ENCODE measurements at regions not wholly inside any gene's neighbourhood (a gene's known extent, or its start where the extent isn't known, plus 50 kb on each side); places are given as distances from the start of the nearest gene placed in this dataset.
"Not testable (repeated sequence)": the region's sequence is repeated elsewhere in the genome, so short reads cannot be mapped to it uniquely, and the experiment has no call there.

- H3K4me1 Mint-ChIP-seq, result no peaks in the 10 kb centered on the region
- H3K36me3 Mint-ChIP-seq, result no peaks in the 10 kb centered on the region
- DNase-seq (no peak), ATAC-seq (replicated peaks in 1 of 4) (no peak)
- ChIA-PET CTCF (no interaction called here), POLR2A (no interaction called here)
- no peaks in the 10 kb centered on the region for H3K9me3 ChIP-seq
- no peaks in the 10 kb centered on the region for H3K36me3 ChIP-seq (ENCODE audit: control insufficient read depth in 2 of 2, extremely low read depth in 1 of 2, insufficient read depth in 1 of 2, low read length in 1 of 2)
- no peaks in the 10 kb centered on the region for H3K27me3 ChIP-seq (replicated peaks in 1 of 2; ENCODE audit: control insufficient read depth in 2 of 2, extremely low read depth in 1 of 2, insufficient read depth in 2 of 2, low read length in 1 of 2)
- no peaks in the 10 kb centered on the region for H3K4me1 ChIP-seq (ENCODE audit: control insufficient read depth in 1 of 2, extremely low read depth in 1 of 2, insufficient read depth in 2 of 2, low read length in 2 of 2)
- WGBS (ENCODE audit: insufficient coverage), result 96% methylated on average over 9 of the region's 11 CpGs
- H3K27ac ChIP-seq (ENCODE audit: low read length), result no peak overlapping the region
- no peak overlapping the region for H3K27ac Mint-ChIP-seq
- H3K4me3 Mint-ChIP-seq, result no peak overlapping the region
- H3K9me3 Mint-ChIP-seq, result no peaks in the 10 kb centered on the region
- no peak overlapping the region for H3K4me3 ChIP-seq (ENCODE audit: control insufficient read depth in 1 of 2, extremely low read depth in 1 of 2, low read length in 1 of 2)
- no peaks in the 10 kb centered on the region for H3K27me3 Mint-ChIP-seq
These were observed 152.4 kb downstream of the ACTR3B start for GRCh38 chr7:152911922-152912321.

- Mint-ChIP-seq H3K27ac (no peak overlapping the region), H3K4me1 (no peaks in the 10 kb centered on the region), H3K9me3 (no peaks in the 10 kb centered on the region), H3K36me3 (no peaks in the 10 kb centered on the region), H3K4me3 (no peak overlapping the region), H3K27me3 (no peaks in the 10 kb centered on the region)
- Histone ChIP-seq H3K9me3 (no peaks in the 10 kb centered on the region), H3K4me1 (ENCODE audit: control insufficient read depth in 1 of 2, extremely low read depth in 1 of 2, insufficient read depth in 2 of 2, low read length in 2 of 2) (no peaks in the 10 kb centered on the region), H3K4me3 (ENCODE audit: control insufficient read depth in 1 of 2, extremely low read depth in 1 of 2, low read length in 1 of 2) (no peak overlapping the region), H3K36me3 (ENCODE audit: control insufficient read depth in 2 of 2, extremely low read depth in 1 of 2, insufficient read depth in 1 of 2, low read length in 1 of 2) (no peaks in the 10 kb centered on the region), H3K27me3 (replicated peaks in 1 of 2; ENCODE audit: control insufficient read depth in 2 of 2, extremely low read depth in 1 of 2, insufficient read depth in 2 of 2, low read length in 1 of 2) (no peaks in the 10 kb centered on the region), H3K27ac (ENCODE audit: low read length) (no peak overlapping the region)
- ATAC-seq (replicated peaks in 1 of 4) (no peak), DNase-seq (no peak)
- WGBS (ENCODE audit: insufficient coverage), result 97% methylated on average over 5 of the region's 5 CpGs
- ChIA-PET CTCF (no interaction called here), POLR2A (no interaction called here)
These were observed 153.0 kb downstream of the ACTR3B start for GRCh38 chr7:152912511-152912910.

GRCh38 chr7:152913492-152913891 is 153.9 kb downstream of the ACTR3B start:
- Histone ChIP-seq H3K4me1 (ENCODE audit: control insufficient read depth in 1 of 2, extremely low read depth in 1 of 2, insufficient read depth in 2 of 2, low read length in 2 of 2) (no peaks in the 10 kb centered on the region), H3K27me3 (replicated peaks in 1 of 2; ENCODE audit: control insufficient read depth in 2 of 2, extremely low read depth in 1 of 2, insufficient read depth in 2 of 2, low read length in 1 of 2) (peaks cover 0 to 1% of the 10 kb centered on the region in 2 experiments), H3K36me3 (ENCODE audit: control insufficient read depth in 2 of 2, extremely low read depth in 1 of 2, insufficient read depth in 1 of 2, low read length in 1 of 2) (no peaks in the 10 kb centered on the region), H3K9me3 (no peaks in the 10 kb centered on the region), H3K27ac (ENCODE audit: low read length) (no peak overlapping the region), H3K4me3 (ENCODE audit: control insufficient read depth in 1 of 2, extremely low read depth in 1 of 2, low read length in 1 of 2) (no peak overlapping the region)
- Mint-ChIP-seq H3K4me1 (no peaks in the 10 kb centered on the region), H3K27me3 (no peaks in the 10 kb centered on the region), H3K4me3 (no peak overlapping the region), H3K27ac (no peak overlapping the region), H3K36me3 (no peaks in the 10 kb centered on the region), H3K9me3 (no peaks in the 10 kb centered on the region)
- ChIA-PET POLR2A (no interaction called here), CTCF (no interaction called here)
- ATAC-seq (replicated peaks in 1 of 4) (no peak), DNase-seq (no peak)
- WGBS (ENCODE audit: insufficient coverage), result 95% methylated on average over 2 of the region's 3 CpGs

- no peak overlapping the region for H3K4me3 ChIP-seq (ENCODE audit: control insufficient read depth in 1 of 2, extremely low read depth in 1 of 2, low read length in 1 of 2)
- ATAC-seq (replicated peaks in 1 of 4), result no peak
- no peak overlapping the region for H3K4me3 Mint-ChIP-seq
- H3K4me1 Mint-ChIP-seq, result no peaks in the 10 kb centered on the region
- H3K27ac ChIP-seq (ENCODE audit: low read length), result no peak overlapping the region
- CTCF ChIA-PET, result no interaction called here
- no peak overlapping the region for H3K27ac Mint-ChIP-seq
- no peaks in the 10 kb centered on the region for H3K27me3 Mint-ChIP-seq
- DNase-seq, result no peak
- H3K4me1 ChIP-seq (ENCODE audit: control insufficient read depth in 1 of 2, extremely low read depth in 1 of 2, insufficient read depth in 2 of 2, low read length in 2 of 2), result no peaks in the 10 kb centered on the region
- POLR2A ChIA-PET, result no interaction called here
- H3K36me3 ChIP-seq (ENCODE audit: control insufficient read depth in 2 of 2, extremely low read depth in 1 of 2, insufficient read depth in 1 of 2, low read length in 1 of 2), result no peaks in the 10 kb centered on the region
- peaks cover 0 to 6% of the 10 kb centered on the region in 2 experiments for H3K27me3 ChIP-seq (replicated peaks in 1 of 2; ENCODE audit: control insufficient read depth in 2 of 2, extremely low read depth in 1 of 2, insufficient read depth in 2 of 2, low read length in 1 of 2)
- 97% methylated on average over 5 of the region's 5 CpGs for WGBS (ENCODE audit: insufficient coverage)
- H3K9me3 Mint-ChIP-seq, result no peaks in the 10 kb centered on the region
- no peaks in the 10 kb centered on the region for H3K9me3 ChIP-seq
- H3K36me3 Mint-ChIP-seq, result no peaks in the 10 kb centered on the region
These were observed 154.7 kb downstream of the ACTR3B start for GRCh38 chr7:152914014-152914844.

- H3K9me3 Mint-ChIP-seq; H3K9me3 ChIP-seq; CTCF ChIA-PET; DNase-seq; ATAC-seq (replicated peaks in 1 of 4); H3K4me1 Mint-ChIP-seq; H3K36me3 ChIP-seq (ENCODE audit: control insufficient read depth in 2 of 2, extremely low read depth in 1 of 2, insufficient read depth in 1 of 2, low read length in 1 of 2); H3K27me3 Mint-ChIP-seq; H3K27ac Mint-ChIP-seq; H3K4me3 Mint-ChIP-seq; H3K4me3 ChIP-seq (ENCODE audit: control insufficient read depth in 1 of 2, extremely low read depth in 1 of 2, low read length in 1 of 2); H3K4me1 ChIP-seq (ENCODE audit: control insufficient read depth in 1 of 2, extremely low read depth in 1 of 2, insufficient read depth in 2 of 2, low read length in 2 of 2); POLR2A ChIA-PET; H3K27me3 ChIP-seq (replicated peaks in 1 of 2; ENCODE audit: control insufficient read depth in 2 of 2, extremely low read depth in 1 of 2, insufficient read depth in 2 of 2, low read length in 1 of 2); H3K27ac ChIP-seq (ENCODE audit: low read length); H3K36me3 Mint-ChIP-seq: not testable (repeated sequence)
- no CpG with 5 or more reads among the region's 1 CpG for WGBS (ENCODE audit: insufficient coverage)
These were observed 155.2 kb downstream of the ACTR3B start for GRCh38 chr7:152914845-152915102.

- WGBS (ENCODE audit: insufficient coverage), result 95% methylated on average over 10 of the region's 16 CpGs
- ChIA-PET POLR2A (no interaction called here), CTCF (no interaction called here)
- no peaks in the 10 kb centered on the region for H3K4me1 ChIP-seq (ENCODE audit: control insufficient read depth in 1 of 2, extremely low read depth in 1 of 2, insufficient read depth in 2 of 2, low read length in 2 of 2)
- Mint-ChIP-seq H3K9me3 (peaks cover 8 to 15% (median 13%) of the 10 kb centered on the region in 3 donors), H3K27me3 (peaks cover 22 to 36% of the 10 kb centered on the region in 2 donors), H3K4me1 (peaks cover 0 to 6% (median 2%) of the 10 kb centered on the region in 3 donors), H3K36me3 (no peaks in the 10 kb centered on the region), H3K27ac (no peak overlapping the region), H3K4me3 (no peak overlapping the region)
- DNase-seq (no peak), ATAC-seq (replicated peaks in 1 of 4) (no peak)
- no peak overlapping the region for H3K27ac ChIP-seq (ENCODE audit: low read length)
- no peaks in the 10 kb centered on the region for H3K36me3 ChIP-seq (ENCODE audit: control insufficient read depth in 2 of 2, extremely low read depth in 1 of 2, insufficient read depth in 1 of 2, low read length in 1 of 2)
- H3K4me3 ChIP-seq (ENCODE audit: control insufficient read depth in 1 of 2, extremely low read depth in 1 of 2, low read length in 1 of 2), result no peak overlapping the region
- peaks cover 6 to 50% of the 10 kb centered on the region in 2 experiments for H3K27me3 ChIP-seq (replicated peaks in 1 of 2; ENCODE audit: control insufficient read depth in 2 of 2, extremely low read depth in 1 of 2, insufficient read depth in 2 of 2, low read length in 1 of 2)
- H3K9me3 ChIP-seq, result no peaks in the 10 kb centered on the region
These were observed 162.9 kb downstream of the ACTR3B start for GRCh38 chr7:152922318-152923081.

Data from T-cell (primary cell).